ENCODE measurements at regions not wholly inside any gene's neighbourhood (a gene's known extent, or its start where the extent isn't known, plus 50 kb on each side); places are given as distances from the start of the nearest gene placed in this dataset.

GRCh38 chr4:89598602-89599001, 238.4 kb downstream of the SNCA start:
- DNase-seq, result no peak

DNA sequence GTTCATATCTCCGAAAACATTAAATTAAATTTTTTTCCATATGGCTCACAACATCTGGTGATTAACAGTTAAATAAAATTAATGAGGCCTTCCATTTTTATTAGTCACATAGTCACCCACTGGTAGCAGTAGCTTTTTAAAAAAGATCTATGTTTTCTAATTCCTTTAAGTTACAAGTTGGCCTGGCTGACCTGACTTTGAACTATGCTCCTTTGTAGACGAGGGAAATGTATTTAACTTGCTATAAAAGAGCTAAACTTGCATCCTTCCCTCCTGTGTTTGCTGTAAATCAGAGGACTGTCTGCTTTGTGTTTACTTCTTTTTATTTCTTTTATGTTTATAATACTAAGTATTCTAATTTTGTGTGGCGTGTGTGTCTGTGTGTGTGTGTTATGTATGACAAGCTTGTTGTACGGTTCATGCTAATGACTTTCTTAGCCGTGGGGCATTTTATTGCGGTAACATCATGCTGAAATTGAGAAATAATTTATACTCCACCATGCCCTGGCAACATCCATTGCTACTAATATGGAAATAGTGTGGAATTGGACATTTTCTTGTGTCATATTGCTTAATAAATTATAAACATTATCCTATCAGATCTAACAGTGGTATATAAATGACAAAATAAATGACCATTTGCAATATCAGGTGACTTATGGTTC, 241.7 kb downstream of the SNCA start:
- no peak for DNase-seq

DNA sequence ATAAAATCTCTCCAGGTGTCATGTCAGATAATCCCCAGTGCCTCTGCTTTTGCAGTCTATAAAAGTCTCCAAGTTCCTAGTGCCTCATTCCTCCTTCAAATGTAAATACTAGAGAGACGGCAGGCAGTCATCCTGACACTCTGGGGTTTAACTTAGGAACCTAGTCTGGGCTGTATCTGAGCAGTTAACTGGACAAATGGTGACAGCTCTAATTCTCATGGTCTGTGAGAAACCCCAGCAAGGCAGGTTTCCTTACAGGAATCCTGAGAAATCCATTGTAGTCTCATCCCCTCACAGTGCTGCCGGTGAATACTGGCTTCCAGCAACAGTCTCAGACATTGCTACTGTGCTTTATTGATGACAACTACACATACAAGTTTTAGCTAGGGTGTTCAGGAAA, 246.8 kb downstream of the SNCA start:
- DNase-seq, result no peak

- DNase-seq, result no peak
Measured at GRCh38 chr4:89588421-89588820, 248.5 kb downstream of the SNCA start.

- no peak for DNase-seq
Measured at GRCh38 chr4:89587364-89587763, 249.6 kb downstream of the SNCA start.

DNA sequence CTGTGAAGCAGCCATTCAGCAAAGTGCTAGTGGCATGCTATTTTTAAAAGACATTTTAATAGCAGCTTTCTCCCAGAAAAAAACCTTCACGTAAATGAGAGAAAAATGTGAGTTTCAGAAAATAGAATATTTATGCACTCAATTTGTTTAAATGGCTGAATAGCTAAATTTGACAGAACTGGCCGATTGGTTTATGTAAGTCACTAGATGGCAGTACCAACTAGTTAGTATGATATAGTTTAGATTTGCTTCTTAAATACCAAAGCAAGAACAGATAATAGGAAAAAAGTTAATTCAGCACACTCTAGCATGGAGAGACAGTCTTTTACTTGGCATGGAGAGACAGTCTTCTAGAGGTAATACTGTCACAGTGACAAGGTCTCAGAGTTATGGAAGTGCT, 250.1 kb downstream of the SNCA start:
- DNase-seq, result no peak

DNA sequence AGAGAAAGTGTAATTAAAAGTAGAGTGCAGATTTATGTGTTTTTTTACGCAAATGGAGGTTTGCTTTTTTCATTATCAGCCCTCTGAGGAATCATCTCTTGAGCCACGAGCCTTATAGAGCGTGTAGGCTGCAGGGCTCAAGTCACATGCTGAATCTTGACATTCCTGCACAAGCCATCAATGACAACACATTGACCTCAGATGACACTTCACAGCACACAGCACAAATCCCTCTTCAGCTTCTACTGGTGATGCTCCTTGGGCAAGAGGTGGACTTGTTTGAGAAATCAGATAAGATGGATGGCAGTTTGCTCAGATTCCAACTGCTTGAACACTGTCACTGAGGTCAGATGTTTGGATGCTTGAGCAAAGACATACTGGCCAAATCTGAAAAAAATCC, 250.6 kb downstream of the SNCA start:
- DNase-seq, result no peak

- DNase-seq, result no peak
Measured at GRCh38 chr4:89582756-89583505, 254.0 kb downstream of the SNCA start.

GRCh38 chr4:89579771-89580170, 257.2 kb downstream of the SNCA start:
- DNase-seq, result no peak

- no peak for DNase-seq
Measured at GRCh38 chr4:89576246-89576645, 260.7 kb downstream of the SNCA start.

GRCh38 chr4:89575840-89576239, 261.1 kb downstream of the SNCA start:
- no peak for DNase-seq

GRCh38 chr4:89574176-89574575, 262.8 kb downstream of the SNCA start:
- no peak for DNase-seq

DNA sequence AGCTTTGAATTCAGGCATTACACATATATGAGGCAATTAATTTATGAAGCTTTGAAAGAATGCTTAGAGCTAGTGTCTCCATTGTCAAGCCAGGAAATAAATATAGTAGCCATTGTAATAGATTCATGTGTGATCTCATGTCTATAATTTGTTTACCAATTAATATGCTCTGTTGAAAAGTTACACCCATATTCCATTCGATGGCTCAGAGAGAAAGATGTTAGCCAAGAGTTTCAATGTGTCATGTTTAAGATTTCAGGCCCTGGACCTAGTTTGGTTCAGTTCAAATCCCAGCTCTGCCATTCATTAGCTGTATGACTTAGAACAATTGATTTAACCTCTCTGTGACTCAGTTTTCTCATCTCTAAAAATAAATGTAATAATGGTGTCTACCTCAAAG, 263.3 kb downstream of the SNCA start:
- no peak for DNase-seq

GRCh38 chr4:89572224-89572858, 264.6 kb downstream of the SNCA start:
- DNase-seq, result no peak

DNA sequence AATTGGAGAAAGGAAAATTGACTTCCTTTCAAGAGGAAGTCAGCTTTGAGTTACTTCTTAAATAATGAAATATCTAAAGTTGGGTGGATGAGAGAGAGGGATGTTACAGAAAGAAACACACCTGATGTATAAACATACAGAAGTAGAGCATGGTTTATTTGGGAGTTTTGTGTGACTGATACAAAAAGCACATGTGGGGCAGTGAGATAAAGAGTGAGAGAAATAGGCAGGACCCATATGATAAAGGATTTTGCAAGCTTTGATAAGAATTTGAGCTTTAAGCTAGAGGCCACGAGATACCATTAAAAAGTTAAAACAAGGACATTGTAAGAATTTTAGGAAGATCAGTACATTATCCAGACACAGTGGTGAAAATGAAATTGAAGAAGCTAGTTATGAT, 263.3 kb upstream of the GPRIN3 start:
- DNase-seq, result no peak

- no peak for DNase-seq
Measured at GRCh38 chr4:89567936-89568335, 260.3 kb upstream of the GPRIN3 start.

DNA sequence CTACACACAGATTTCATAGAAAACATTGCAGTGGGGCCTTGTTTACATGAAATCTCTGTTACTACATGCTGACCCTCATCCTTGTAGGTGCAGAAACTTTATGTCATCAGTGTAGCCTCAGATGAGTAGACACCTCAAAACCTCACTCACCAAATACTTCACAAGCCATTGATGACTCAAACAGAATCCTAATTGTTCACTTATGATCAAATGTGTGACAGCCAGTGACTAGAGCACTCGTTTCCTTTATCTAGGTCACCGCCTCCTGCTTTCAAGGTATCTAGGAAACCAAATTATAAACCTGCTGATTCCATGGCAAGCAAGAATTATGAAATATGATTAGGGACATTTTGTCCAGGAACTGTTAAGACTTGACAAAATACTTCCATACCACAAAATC, 255.8 kb upstream of the GPRIN3 start:
- DNase-seq, result no peak

DNA sequence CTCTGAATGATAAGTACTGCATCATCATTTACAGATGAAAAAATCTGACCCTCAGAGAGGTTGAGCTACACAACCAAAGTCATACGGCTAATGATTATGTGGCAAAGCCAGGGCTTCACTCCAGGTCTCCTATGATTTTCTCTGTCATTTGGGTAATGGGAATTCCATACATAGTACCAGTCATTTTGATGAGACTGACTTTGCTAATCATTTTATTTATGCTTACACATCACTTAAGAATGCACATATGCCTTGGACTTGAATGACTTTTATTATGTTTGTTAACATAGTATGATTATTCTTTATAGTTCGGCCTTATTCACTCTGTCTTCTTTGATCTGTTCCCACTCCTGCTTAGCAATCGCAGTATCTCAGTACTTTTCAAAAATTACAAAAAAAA, 255.1 kb upstream of the GPRIN3 start:
- no peak for DNase-seq

- DNase-seq, result no peak
Measured at GRCh38 chr4:89561048-89561447, 253.4 kb upstream of the GPRIN3 start.

- peak; percentile 2 for DNase-seq
Measured at GRCh38 chr4:89558147-89558546, 250.5 kb upstream of the GPRIN3 start.

DNA sequence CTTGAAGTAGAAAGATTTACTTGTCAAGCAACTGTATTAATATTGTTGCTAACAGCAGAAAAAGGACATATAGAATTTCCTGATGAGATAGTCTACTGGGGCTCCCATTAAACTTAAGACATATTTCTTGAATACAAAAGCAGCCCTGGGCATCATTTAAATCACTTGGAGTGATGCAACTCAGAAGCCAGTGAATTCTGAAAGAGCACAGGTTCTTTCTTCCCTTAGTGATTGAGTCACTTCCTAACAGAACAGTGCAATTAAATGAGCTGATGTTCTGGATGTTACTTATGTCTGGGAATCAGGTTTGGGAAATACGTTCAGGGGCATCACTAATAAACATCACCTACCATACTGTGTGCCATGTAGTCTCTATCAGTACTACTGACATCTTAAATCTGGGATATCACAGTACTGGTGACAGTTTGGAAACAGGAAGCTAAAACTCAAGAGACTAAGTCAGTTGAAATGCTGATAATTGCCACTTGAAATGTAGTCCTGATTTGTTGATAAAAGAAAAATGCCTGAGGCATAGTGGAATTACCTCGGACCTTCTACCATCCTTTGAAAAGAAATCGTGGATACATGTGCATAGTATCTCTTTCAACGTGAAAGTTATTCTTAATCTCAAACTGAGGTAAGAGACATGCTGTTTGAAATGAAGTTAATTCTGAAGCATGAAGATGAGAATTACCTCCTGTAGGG, 249.2 kb upstream of the GPRIN3 start:
- DNase-seq, result no peak

- DNase-seq, result no peak
Measured at GRCh38 chr4:89551191-89551590, 243.6 kb upstream of the GPRIN3 start.

DNA sequence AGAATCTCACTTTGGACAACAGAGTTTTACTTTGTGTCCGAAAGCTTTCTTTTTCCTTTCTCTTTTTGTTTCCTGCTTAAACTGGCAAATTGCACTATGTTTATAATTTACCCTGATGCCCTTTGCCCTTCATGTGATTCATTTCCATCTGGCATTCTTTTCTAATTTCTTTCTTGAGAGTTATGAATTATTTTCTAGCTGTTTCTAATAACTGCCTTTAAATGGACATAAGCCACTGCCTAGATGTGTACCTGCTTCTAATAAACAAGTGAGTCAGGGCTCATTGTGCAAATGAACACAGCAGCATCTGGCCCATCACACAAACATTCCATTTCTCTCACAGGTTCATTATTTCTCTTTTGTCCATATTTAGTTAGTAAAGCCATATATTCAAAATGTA, 242.3 kb upstream of the GPRIN3 start:
- no peak for DNase-seq

DNA sequence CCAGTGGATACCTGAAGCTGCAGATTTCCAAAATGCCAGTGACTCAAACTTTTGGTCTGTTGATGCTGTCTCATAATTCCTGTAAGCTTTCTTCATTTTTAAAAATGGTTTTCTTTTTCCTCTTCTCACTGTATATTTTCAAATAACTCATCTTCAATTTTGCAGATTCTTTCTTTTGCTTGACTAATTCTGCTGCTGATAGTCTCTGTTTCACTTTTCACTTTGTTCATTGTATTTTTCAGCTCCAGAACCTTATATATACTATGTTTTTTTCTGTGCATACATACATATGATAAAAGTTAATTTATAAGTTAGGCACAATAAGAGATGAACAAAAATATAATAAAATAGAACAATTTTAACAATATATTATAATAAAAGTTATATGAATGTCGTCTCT, 237.7 kb upstream of the GPRIN3 start:
- DNase-seq, result no peak
